ENCODE measurements at regions not wholly inside any gene's neighbourhood (a gene's known extent, or its start where the extent isn't known, plus 50 kb on each side); places are given as distances from the start of the nearest gene placed in this dataset.
"Not testable (repeated sequence)": the region's sequence is repeated elsewhere in the genome, so short reads cannot be mapped to it uniquely, and the experiment has no call there.

DNA sequence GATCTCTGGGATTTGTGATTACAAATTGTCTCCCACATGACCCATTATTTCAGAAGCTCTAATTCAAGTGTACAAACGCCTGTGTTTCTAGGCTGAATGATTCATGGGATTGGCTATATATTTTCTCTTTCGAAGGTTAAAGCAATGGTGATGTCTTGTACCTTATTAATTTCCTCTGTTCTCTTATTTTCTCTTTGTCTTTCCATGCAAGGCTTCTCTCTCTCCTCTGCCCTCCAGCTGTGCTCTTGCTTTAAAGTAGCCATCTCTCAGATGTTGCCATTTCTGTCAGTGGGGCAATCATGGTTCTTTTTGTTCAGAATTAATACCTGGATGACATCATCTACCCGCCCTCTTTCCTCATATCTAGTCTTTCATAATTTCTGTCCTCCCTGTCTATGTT, 184.3 kb upstream of the ATP10B start:
- no peak for DNase-seq (ENCODE audit: low spot score)

DNA sequence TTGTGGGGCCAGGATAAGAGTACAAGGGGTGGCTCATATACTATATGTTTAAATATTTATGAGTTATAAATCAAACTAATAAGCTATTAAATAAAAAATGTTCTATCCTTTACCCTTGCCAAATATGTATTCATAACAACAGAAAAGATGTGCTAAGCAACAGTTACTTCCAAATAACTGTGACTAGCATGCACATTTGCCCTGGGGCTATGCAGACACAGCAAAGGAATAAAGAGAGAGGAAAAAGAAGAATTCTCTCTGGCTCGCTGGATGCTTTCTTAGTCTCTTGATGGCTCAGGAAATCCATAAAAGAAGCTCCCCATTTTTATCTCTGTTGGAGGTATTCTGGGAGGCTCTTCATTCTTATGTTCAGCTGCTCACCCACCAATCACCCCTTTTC, 182.4 kb upstream of the ATP10B start:
- no peak for DNase-seq (ENCODE audit: low spot score)

DNA sequence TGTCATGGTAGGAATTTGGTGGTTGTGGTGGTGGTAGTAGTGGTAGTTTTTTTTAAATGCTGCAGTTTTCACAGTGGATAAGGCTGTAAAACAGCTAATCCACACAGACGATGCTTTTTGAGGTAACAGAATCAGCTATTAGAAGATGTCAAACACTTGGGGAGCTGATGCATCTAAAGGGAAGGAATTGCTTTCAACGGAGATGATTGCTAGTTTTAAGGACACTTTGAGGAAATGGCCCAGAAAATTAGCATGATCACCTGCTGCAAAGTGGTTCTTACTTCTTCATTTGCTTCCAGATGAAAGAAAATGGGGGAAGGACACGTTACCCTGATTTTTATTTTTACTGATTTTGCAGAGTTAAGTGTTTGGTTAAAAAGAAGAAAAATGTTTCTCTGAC, 178.2 kb upstream of the ATP10B start:
- no peak for DNase-seq (ENCODE audit: low spot score)

DNA sequence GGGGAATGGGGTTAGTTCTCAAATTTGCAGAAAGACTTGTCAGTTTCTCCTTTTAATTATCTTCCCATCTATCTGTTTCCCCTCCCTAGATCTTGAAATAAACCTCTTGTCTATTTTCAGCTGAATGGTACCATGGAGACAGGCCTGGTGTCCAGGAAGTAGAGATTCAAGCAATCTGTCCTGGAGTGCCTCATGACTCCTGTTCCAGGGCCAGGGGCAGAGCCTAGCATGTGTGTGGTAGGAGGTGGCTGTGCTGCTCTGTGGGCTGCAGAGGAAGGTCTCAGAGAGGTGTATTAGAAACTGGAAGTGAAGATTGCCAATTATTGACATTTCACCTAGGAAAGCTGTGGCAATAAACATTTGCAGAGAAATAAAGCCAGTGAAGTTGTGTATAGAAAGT, 175.8 kb upstream of the ATP10B start:
- no peak for DNase-seq (ENCODE audit: low spot score)

DNA sequence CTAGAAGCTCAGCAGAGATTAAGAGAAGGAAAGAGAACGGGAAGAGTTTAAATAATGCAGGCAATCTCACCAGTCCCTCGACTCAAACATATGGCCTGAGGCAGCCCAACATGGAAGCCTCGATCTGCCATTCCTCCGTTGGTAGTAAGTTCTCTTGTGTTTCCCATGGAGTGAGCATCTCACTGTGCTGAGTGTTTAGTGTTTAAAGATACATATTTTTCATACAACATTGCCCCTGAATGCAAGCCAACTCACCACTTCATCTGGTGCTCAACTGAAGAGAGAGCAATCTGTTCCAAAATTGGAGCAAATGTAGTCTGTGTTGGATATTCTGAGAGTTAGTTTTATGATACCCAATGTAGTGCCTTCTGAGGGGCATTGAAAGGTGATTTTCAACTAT, 171.5 kb upstream of the ATP10B start:
- DNase-seq (ENCODE audit: low spot score) = no peak

DNA sequence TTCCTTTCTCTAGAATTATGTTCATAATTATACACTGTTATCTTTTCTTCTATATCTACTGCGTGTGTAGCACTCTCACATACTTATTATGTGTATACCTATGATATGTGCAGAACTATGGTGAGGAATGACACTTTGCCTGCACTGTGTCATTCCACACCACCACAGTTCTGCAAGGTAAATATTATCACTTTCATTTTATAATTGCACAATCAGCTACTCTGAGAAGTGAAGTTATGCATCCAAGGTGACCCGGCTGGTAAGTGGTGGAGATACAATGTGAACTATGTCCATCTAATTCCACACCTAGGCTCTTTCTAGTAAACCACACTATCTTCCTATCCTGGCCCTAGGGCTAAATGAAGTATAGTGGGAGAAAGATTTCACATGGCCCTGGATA, 170.1 kb upstream of the ATP10B start:
- no peak for DNase-seq (ENCODE audit: low spot score)

DNA sequence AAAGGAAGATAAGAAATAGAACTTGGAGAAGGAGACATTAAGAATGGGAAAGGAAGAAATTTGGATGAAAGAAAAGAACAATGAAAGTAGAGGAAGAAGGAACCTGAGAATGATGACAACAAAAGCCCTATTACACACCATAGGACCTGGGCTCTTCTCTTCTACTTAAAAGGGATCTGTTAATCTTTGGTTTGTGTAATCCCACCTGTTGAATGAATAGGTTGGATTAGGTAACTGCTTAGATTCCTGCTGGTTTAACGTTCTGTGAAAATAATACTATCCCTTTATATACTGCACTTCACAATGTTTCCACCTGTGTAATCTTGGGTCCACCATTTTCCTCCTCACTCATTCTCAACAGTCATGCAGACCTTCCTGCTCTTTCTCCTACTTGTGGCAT, 157.8 kb upstream of the ATP10B start:
- DNase-seq (ENCODE audit: low spot score) = no peak

DNA sequence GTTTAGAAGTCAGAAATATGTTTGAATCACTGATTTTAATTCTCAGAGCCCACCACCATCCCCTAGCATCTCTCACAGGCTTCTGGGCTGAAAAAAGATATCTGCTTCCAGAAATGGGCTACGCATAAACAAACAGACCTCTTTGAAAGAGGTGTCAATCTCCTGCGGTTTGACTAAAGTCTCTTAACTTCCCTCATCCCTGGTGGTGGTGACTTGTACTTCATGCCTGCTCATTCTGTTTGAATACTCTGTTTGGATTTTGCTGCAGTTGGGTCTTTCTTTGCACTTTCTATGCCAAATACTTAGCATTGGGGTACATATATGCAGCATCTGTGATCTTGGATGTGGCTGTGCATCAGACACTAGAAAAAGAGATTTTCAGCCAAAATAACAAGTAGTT, 157.2 kb upstream of the ATP10B start:
- no peak for DNase-seq (ENCODE audit: low spot score)

DNA sequence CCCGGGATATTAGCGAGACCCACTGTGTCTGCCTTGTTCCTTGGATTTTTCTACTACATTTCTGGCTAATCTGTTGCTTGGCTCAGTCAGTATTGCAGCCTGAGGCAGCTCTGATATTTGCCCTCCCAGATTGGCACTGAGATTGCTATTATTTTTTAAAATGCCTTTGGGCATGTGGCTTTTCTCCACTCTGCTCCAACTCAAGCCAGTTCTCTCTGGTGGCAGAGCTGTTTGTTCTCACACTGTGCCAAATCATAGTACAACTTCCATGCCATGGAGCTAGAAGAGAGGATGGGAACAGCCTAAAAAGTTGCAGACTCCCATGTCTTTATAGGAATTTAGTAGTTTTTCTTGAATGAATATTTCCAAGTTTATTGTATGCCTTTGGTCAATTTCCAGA, 155.9 kb upstream of the ATP10B start:
- no peak for DNase-seq (ENCODE audit: low spot score)

DNA sequence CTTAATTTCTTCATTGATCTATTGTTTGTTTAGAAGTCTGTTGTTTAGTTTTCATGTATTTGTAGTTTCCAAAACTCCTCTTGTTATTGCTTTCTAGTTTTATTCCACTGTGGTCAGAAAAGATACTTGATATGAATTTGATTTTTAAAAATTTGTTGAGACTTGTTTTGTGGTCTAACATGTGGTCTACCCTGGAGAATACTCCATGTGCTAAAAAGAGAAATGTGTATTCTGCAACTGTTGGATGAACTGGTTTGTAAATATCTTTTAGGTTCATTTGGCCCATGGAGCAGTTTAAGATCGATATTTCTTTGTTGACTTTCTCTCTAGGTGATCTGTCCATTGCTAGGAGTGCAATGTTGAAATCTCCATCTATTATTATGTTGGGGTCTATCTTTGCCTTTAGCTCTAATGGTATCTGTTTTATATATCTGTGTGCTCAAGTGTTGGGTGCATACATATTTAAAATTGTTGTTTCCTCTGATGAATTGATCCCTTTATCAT, 150.6 kb upstream of the ATP10B start:
- no peak for DNase-seq (ENCODE audit: low spot score)

DNA sequence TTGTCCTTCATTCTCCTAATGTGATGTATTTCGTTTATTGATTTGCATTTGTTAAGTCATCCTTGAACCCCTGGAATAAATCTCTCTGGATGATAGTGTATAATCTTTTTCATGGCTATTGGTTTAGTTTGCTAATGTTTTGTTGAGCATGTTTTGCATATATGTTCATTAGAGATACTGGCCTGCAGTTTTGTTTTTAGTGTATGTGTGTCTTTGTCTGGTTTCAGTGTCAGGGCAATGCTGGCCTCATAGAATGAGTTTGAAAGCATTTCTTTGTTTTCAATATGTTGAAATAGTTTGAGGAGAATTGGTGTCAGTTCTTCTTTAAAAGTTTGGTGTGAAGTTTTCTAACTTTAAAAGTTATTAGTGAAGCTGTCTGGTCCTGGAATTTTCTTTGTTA, 149.6 kb upstream of the ATP10B start:
- no peak for DNase-seq (ENCODE audit: low spot score)

DNA sequence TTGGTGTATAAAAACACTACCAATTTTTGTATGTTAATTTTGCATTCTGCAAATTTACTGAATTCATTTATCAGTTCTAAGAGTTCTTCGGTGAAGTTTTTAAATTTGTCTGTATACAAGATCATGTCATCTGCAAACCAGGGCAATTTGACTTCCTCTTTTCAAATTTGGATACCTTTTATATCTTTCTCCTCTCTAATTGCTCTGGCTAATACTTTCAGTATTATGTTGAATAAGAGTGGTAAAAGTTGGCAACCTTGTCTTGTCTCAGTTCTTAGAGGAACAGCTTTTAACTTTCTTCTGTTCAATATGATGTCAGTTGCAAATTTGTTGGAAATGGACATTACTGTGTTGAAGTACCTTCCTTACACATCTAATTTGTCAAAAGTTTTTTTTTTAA, 149.1 kb upstream of the ATP10B start:
- not testable (repeated sequence) for DNase-seq (ENCODE audit: low spot score)

DNA sequence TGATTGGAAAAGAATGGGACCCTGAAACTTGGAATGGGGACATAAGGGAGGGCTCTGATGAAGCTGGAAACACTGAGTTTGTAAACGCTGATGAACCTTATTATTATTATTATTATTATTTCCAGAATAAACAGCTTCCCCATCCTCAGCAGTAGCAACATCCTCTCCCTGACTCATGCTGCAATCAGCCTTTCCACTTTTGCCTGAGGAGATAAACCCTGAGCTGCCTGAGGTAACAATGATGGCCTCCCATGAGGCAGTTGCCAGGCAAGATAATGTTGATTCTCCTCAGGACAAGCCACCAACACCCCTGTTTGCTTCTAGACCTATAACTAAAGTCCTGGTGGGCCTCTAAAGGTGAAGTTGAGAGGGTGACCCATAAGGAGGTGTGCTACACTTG, 139.2 kb upstream of the ATP10B start:
- DNase-seq (ENCODE audit: low spot score) = no peak

DNA sequence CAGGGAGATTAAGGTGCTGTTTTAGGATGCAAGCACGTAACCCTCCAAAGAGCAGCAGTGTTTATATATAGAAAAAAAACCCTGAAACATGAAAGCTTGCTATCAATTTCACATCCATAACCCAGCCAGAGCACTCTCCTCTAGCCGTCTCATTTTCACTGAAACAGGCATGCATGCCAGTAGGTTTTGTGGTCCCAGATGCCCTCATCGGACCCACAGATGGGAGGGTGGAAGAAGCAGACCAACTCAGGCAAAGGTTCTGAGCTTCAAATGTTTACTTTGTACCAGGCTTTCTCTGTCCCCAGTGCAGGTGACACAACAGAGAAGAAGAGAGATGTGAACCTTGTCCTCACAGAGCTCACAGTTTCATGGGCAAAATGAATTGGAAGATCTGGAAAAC, 127.4 kb upstream of the ATP10B start:
- no peak for DNase-seq (ENCODE audit: low spot score)

DNA sequence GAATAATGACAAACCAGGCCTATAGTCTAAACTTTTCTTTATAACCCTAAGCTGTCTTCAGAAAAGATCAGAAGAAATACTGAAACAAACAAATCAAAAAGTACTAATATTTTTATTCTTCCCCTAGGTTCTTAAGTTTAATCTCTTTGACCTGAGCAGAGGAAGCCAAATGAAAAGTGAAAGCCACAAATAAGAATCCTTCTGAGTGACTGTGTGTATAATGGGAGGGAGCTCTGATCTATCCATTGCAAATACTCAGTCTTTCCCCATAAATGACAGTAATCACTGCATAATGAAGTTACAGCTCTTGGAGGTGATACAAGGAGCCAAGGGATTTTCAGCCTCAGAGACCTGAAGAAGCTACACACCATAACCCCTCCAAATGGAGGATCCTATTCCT, 126.9 kb upstream of the ATP10B start:
- DNase-seq (ENCODE audit: low spot score) = no peak

DNA sequence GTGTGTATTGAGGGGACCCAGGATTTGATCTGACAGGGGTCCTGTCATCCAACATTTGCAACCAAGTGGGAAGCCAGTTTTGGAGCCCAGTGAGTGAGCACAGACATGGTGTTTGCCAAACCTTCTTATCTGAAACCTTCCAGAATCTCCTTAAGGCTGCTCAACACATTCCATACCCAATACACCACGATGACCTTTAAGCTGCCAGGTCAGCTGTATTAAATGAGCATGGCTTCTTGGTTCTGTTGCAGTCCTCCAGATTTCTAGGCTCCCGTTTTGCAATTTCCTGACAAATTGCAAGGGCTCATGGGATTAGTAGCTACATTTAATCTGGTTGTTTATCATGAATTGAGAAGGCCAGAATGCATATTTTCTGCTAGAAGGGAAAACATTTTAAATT, 124.2 kb upstream of the ATP10B start:
- no peak for DNase-seq (ENCODE audit: low spot score)

DNA sequence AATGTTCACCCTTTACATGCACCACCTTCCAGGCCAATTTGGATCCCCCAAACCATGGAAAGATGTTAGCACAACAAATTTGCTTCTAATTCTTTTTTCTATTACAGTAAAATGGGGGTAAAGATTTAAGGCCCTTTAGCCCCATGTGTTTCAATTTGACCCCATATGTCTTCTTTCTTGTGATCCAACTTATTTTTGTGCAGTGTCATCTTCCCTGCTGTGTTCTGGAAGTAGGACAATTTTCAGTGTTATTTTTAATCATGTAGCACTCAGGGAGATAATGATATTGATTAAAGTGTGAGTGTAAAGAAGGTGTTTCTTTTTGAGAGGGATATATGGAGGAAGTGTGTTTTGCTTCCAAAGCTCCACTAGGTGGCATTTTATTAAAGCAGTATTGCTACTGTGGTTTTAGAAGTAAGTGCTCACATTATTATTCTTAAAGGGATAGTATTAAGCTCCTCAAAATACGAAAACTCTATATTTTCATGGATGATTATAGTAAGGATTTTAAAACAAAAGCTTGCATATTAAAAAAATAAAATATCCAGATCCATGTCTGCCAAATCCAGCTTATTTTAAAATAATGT, 118.7 kb upstream of the ATP10B start:
- DNase-seq (ENCODE audit: low spot score) = no peak

DNA sequence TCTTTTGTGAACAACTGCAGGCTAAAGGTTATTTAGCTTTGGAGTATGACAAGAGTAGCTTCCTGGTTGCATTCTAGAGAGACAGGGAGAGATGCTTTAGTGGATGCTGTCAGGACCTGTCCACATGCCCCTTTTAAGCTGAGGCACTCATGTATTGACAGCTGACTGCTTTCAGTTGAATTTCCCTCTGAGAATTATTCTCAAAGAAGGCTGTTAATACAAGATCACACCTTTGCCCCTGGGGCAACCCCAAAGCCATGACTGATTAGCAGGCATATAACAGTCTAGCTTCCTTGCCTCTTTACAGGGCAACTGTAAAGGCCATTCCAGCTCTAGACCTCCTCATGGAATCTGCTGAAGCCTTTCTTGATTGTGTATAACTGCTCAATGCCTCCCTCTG, 117.6 kb upstream of the ATP10B start:
- DNase-seq (ENCODE audit: low spot score) = no peak

DNA sequence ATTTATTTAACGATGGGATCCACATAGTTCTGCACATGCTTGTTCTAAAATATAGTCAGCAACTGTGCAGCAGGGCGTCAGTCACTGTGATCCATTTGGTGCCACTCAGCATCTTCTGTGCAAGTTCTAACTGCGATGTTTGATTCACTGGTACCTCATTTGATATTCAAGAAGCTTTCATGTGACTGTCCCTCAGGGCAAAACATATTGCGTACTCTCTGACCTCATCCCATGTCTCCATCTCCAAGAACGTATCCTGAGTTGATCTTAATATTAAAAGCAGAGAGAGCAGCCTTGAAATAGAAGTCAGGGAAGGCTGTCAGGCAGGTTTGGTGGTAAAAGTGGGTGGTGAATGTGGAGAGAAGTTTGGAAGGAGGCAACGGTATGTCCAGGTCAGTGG, 116.5 kb upstream of the ATP10B start:
- DNase-seq (ENCODE audit: low spot score) = no peak

DNA sequence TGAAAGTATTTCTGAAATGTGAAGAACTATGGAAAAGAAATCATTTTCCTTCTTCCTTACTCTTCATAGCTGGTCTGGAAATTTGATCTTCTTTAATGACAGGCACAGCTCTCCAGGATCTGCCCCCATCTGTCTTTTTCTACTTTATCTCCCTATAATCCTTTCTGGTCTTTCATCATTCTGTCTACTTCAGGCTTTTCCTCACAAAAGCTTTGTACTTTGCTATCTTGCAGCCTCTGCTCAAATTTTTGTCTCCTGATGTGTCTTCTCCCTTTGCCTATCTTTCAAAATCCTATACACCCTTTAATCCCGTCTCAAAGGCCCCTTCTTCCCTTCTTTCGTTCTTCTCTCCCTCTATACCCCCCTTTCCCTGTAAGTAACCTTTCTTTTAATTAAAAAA, 114.9 kb upstream of the ATP10B start:
- no peak for DNase-seq (ENCODE audit: low spot score)

DNA sequence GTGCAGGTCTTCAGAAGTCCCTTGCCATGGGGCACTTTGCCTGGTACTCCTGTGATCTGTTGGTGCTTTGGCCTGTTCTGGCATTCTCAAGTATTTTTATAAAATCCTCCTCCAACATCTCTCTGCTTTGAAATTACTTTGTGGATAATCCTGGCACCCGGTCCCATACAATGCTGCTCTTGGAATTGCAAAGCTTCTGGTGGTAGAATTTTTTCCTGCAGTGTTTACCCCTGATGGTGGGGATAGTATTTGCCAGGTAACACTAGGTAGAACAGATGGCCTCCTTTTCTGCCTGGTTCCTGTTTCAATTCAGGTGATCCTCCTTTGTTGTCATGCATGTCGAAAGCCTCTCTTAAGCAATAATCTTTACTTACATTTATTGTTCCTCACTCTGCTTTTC, 109.8 kb upstream of the ATP10B start:
- no peak for DNase-seq (ENCODE audit: low spot score)

DNA sequence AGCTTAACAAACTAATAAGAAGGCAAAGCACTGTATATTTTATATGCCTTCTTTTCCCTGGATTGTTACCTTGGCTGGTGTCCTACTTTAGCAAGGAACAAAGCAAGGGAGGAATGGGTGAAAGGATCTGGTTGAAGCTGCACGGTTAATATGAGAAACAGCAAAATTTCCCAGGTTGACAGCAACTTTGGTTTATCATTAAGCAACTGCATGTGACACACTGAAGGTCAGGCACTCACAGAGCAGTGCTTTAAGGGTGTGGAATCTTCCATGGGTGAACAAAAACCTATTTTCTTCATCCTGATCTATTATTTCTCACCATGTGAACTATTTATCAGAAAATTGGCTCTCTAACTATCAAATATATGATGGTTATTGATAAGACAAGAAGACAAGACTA, 109.0 kb upstream of the ATP10B start:
- DNase-seq (ENCODE audit: low spot score) = no peak

DNA sequence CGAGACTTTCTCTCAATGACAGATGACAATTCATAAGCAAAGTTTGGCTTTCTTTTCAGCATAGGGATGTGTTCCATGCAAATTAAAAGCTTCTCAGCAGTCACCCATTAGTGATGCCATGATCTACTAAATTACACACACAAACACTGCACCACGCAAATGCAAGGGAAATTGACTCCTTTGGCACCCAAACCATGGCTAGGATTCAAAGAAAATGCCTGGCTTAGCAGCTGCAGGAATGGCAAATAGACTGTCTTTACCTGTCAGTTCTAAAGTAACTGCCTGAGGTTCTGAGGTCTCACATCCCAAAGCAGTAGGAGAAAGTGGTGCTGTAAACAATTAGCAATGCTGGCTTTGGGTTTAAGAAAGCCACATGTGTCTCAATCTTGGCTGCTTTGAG, 108.6 kb upstream of the ATP10B start:
- no peak for DNase-seq (ENCODE audit: low spot score)

DNA sequence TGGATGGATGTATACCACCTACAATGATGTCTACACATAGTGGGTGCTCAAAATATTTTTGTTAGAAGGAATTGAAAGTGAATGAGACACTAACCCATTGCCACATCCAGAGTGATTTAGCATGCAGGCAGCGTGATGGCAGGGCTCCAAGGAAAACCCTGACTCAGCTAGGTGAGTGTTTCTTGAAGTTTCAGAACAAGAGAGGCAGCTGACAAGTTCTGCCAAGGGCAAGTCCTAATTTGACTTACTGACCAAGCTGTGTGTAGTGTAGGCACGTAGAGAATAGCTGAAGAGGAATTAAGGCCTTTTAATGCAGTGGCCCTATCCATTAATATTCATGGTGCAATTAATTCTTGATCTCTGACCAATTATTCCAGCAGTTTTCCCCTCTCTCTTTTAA, 107.8 kb upstream of the ATP10B start:
- no peak for DNase-seq (ENCODE audit: low spot score)

Measured in A172 (cell line).